NCI-H510A treated with DMSO at 0.1 percent for 48 hours (cell line): ENCODE measurements at regions not wholly inside any gene's neighbourhood (a gene's known extent, or its start where the extent isn't known, plus 50 kb on each side); places are given as distances from the start of the nearest gene placed in this dataset.
"Not testable (repeated sequence)": the region's sequence is repeated elsewhere in the genome, so short reads cannot be mapped to it uniquely, and the experiment has no call there.

Experiments used
- DNase-seq: peaks from one replicate; lab custom pipeline; 2025; lab: John Stamatoyannopoulos, UW

GRCh38 chr6:27736686-27737085 lies 175.5 kb downstream of the OR2B2 start:
- no peak for DNase-seq

GRCh38 chr6:27728442-27728841 lies 183.8 kb downstream of the OR2B2 start:
- DNase-seq: no peak

GRCh38 chr6:27726619-27727023 lies 185.6 kb downstream of the OR2B2 start:
- DNase-seq: no peak

- no peak for DNase-seq
These were observed 191.3 kb downstream of the OR2B2 start for GRCh38 chr6:27720607-27721580.

- not testable (repeated sequence) for DNase-seq
These were observed 193.2 kb downstream of the OR2B2 start for GRCh38 chr6:27719039-27719438.

- DNase-seq: no peak
These were observed 205.8 kb downstream of the OR2B2 start for GRCh38 chr6:27706431-27706830.

GRCh38 chr6:27700337-27700736 lies 211.9 kb downstream of the OR2B2 start:
- DNase-seq: no peak

- DNase-seq: no peak
These were observed 217.7 kb downstream of the OR2B2 start for GRCh38 chr6:27694547-27694874.

GRCh38 chr6:27693766-27694546 lies 218.2 kb downstream of the OR2B2 start:
- peak; percentile 85 for DNase-seq

GRCh38 chr6:27692133-27692532 lies 219.2 kb upstream of the ZNF184 start:
- not testable (repeated sequence) for DNase-seq

- DNase-seq: peak; percentile 95
These were observed 215.2 kb upstream of the ZNF184 start for GRCh38 chr6:27688014-27688586.

- peak; percentile 86 for DNase-seq
These were observed 214.5 kb upstream of the ZNF184 start for GRCh38 chr6:27687154-27688013.

- DNase-seq: no peak
These were observed 212.4 kb upstream of the ZNF184 start for GRCh38 chr6:27685279-27685678.

GRCh38 chr6:27684264-27685211 lies 211.6 kb upstream of the ZNF184 start:
- peak; percentile 87 for DNase-seq

- no peak for DNase-seq
These were observed 207.2 kb upstream of the ZNF184 start for GRCh38 chr6:27679964-27680694.

- no peak for DNase-seq
These were observed 206.5 kb upstream of the ZNF184 start for GRCh38 chr6:27679308-27679963.

GRCh38 chr6:27678469-27678868 lies 205.6 kb upstream of the ZNF184 start:
- DNase-seq: no peak

GRCh38 chr6:27674882-27675281 lies 202.0 kb upstream of the ZNF184 start:
- DNase-seq: no peak

- DNase-seq: no peak
These were observed 199.4 kb upstream of the ZNF184 start for GRCh38 chr6:27672113-27672799.
